Hematopoietic multipotent progenitor cell treated with erythropoietin and hydrocortisone succinate and interleukin-3 and kit ligand, for 6 days (in vitro differentiated cells): ENCODE measurements at regions not wholly inside any gene's neighbourhood (a gene's known extent, or its start where the extent isn't known, plus 50 kb on each side); places are given as distances from the start of the nearest gene placed in this dataset.
"Not testable (repeated sequence)": the region's sequence is repeated elsewhere in the genome, so short reads cannot be mapped to it uniquely, and the experiment has no call there.

Experiments
- DNase-seq: peaks from one replicate; pipeline ENCODE4 v3.0.0-alpha.2; 2015

GRCh38 chr9:17846948-17847655 lies 268.2 kb downstream of the SH3GL2 start:
- DNase-seq, result no peak

GRCh38 chr9:17847908-17848307 lies 269.0 kb downstream of the SH3GL2 start:
- DNase-seq, result no peak

GRCh38 chr9:17852108-17852507 lies 273.2 kb downstream of the SH3GL2 start:
- no peak for DNase-seq

GRCh38 chr9:17854487-17854886 lies 275.6 kb downstream of the SH3GL2 start:
- DNase-seq, result no peak

GRCh38 chr9:17856995-17857394 lies 278.1 kb downstream of the SH3GL2 start:
- DNase-seq, result no peak

- no peak for DNase-seq
These were observed 280.4 kb downstream of the SH3GL2 start for GRCh38 chr9:17859228-17859627.

GRCh38 chr9:17859987-17860386 lies 281.1 kb downstream of the SH3GL2 start:
- DNase-seq, result no peak

GRCh38 chr9:17862101-17862500 lies 283.2 kb downstream of the SH3GL2 start:
- no peak for DNase-seq

- DNase-seq, result no peak
These were observed 283.8 kb downstream of the SH3GL2 start for GRCh38 chr9:17862629-17863028.

GRCh38 chr9:17863213-17863883 lies 284.5 kb downstream of the SH3GL2 start:
- DNase-seq, result no peak

GRCh38 chr9:17863924-17864323 lies 285.1 kb downstream of the SH3GL2 start:
- DNase-seq, result no peak

- DNase-seq, result no peak
These were observed 286.1 kb downstream of the SH3GL2 start for GRCh38 chr9:17864951-17865350.

GRCh38 chr9:17865881-17866280 lies 287.0 kb downstream of the SH3GL2 start:
- DNase-seq, result no peak

GRCh38 chr9:17870722-17871121 lies 291.9 kb downstream of the SH3GL2 start:
- DNase-seq, result no peak

- no peak for DNase-seq
These were observed 292.5 kb downstream of the SH3GL2 start for GRCh38 chr9:17871213-17871890.

GRCh38 chr9:17875886-17876285 lies 297.0 kb downstream of the SH3GL2 start:
- DNase-seq, result no peak

GRCh38 chr9:17876687-17877086 lies 297.8 kb downstream of the SH3GL2 start:
- DNase-seq, result no peak

GRCh38 chr9:17878810-17879370 lies 300.0 kb downstream of the SH3GL2 start:
- DNase-seq, result no peak

GRCh38 chr9:17881371-17881770 lies 302.5 kb downstream of the SH3GL2 start:
- DNase-seq, result no peak

GRCh38 chr9:17882688-17883594 lies 304.1 kb downstream of the SH3GL2 start:
- DNase-seq, result no peak

GRCh38 chr9:17888066-17888465 lies 309.2 kb downstream of the SH3GL2 start:
- DNase-seq, result no peak

GRCh38 chr9:17888964-17889363 lies 310.1 kb downstream of the SH3GL2 start:
- not testable (repeated sequence) for DNase-seq
